ENCODE measurements at regions not wholly inside any gene's neighbourhood (a gene's known extent, or its start where the extent isn't known, plus 50 kb on each side); places are given as distances from the start of the nearest gene placed in this dataset.

DNA sequence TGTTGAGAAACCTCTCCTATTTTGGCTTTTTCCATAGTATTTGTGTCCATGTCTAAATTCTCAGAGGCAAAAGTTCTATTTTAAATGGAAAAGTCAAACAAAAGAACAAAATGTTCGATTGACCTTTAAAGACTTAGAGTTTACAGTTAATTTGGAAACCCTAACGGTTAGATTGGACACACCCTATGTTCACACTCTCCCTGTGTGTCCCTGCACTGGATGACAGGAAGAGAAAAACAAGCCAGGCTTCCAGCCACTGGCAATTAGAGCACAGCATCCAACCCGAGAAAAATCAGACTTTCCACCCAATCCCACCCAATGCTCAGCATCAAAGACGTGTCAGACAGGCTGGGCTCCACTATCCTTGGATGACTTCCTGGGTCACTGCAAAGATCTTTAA, 241.3 kb downstream of the TBXT start:
- TF ChIP-seq CTCF (IDR thresholded peaks at IDR 0.05; ENCODE audit: low read depth, low read length, missing input control) (no peak), FOXA1 (IDR thresholded peaks at IDR 0.05) (no peak), RAD21 (IDR thresholded peaks at IDR 0.05) (no peak), REST (IDR thresholded peaks at IDR 0.05) (no peak), YY1 (IDR thresholded peaks at IDR 0.05) (no peak), TAF1 (conservative IDR thresholded peaks at IDR 0.05) (no peak), ZBTB33 (IDR thresholded peaks at IDR 0.05) (no peak), SP1 (IDR thresholded peaks at IDR 0.05) (no peak), EGR1 (IDR thresholded peaks at IDR 0.05; ENCODE audit: low read depth in 2 of 2) (no peak)
- TF ChIP-seq, protein P1, sequence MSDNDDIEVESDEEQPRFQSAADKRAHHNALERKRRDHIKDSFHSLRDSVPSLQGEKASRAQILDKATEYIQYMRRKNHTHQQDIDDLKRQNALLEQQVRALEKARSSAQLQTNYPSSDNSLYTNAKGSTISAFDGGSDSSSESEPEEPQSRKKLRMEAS (IDR thresholded peaks at IDR 0.05): no peak
